WTC11 (cell line): ENCODE measurements at regions not wholly inside any gene's neighbourhood (a gene's known extent, or its start where the extent isn't known, plus 50 kb on each side); places are given as distances from the start of the nearest gene placed in this dataset.
"Not testable (repeated sequence)": the region's sequence is repeated elsewhere in the genome, so short reads cannot be mapped to it uniquely, and the experiment has no call there.

ENCODE experiments used
- ATAC-seq: fragments of 200-7000 bp; cut with Tn5 transposase; 2 replicates; pipeline ENCODE4 v1.10.0; 2021; ENCODE audit warnings: mild to moderate bottlenecking, moderate library complexity
- CTCF ChIA-PET: fragments of 300-600 bp; sonication (Branson Sonifier 250); formaldehyde crosslinking; loops from one replicate; lab custom pipeline; 2021; ENCODE audit warnings: antibody characterized with exemption; lab: Charles Lee
- POLR2A ChIA-PET: fragments of 350-600 bp; sonication (Branson Sonifier 250); formaldehyde crosslinking; loops from one replicate; lab custom pipeline; 2021; ENCODE audit warnings: antibody characterized with exemption; lab: Charles Lee
- DNase-seq: peaks from one replicate; pipeline ENCODE4 v3.0.0; 2021; ENCODE audit warnings: low spot score
- H3K27ac Mint-ChIP-seq: 2 replicates; pipeline ENCODE4 v1.8.0; 2021; ENCODE audit warnings: mixed read lengths
- H3K27me3 Mint-ChIP-seq: 2 replicates; pipeline ENCODE4 v1.8.0; 2021; ENCODE audit warnings: low read depth, mild to moderate bottlenecking, moderate library complexity, mixed read lengths
- H3K36me3 Mint-ChIP-seq: 2 replicates; pipeline ENCODE4 v1.8.0; 2021; ENCODE audit warnings: mixed read lengths
- H3K4me1 Mint-ChIP-seq: 2 replicates; pipeline ENCODE4 v1.8.0; 2022; ENCODE audit warnings: mixed read lengths
- H3K4me3 Mint-ChIP-seq: 2 replicates; pipeline ENCODE4 v1.8.0; 2021; ENCODE audit warnings: mild to moderate bottlenecking, moderate library complexity, mixed read lengths
- H3K9me3 Mint-ChIP-seq: 2 replicates; pipeline ENCODE4 v1.8.0; 2021; ENCODE audit warnings: mixed read lengths
- ARID4B ChIP-seq: sonication (generic); formaldehyde crosslinking; IDR thresholded peaks from 2 replicates; pipeline ENCODE4 v1.8.0; 2023; ENCODE audit warnings: missing genetic modification reagents, mild to moderate bottlenecking, borderline replicate concordance
- ATF1 ChIP-seq: sonication (generic); formaldehyde crosslinking; IDR thresholded peaks from 2 replicates; pipeline ENCODE4 v1.8.1; 2023; ENCODE audit warnings: mild to moderate bottlenecking, moderate library complexity, missing genetic modification reagents
- ATF3 ChIP-seq: sonication (generic); formaldehyde crosslinking; conservative IDR thresholded peaks from 2 replicates; pipeline ENCODE4 v1.8.1; 2022; ENCODE audit warnings: mild to moderate bottlenecking, missing genetic modification reagents
- ERG ChIP-seq: fragments of 250-450 bp; sonication (Bioruptor Pico); IDR thresholded peaks from 2 replicates; pipeline ENCODE4 v1.8.0; 2021; ENCODE audit warnings: mild to moderate bottlenecking
- FOXJ3 ChIP-seq: sonication (generic); formaldehyde crosslinking; IDR thresholded peaks from 2 replicates; pipeline ENCODE4 v1.9.0; 2021; ENCODE audit warnings: missing genetic modification reagents, mild to moderate bottlenecking, borderline replicate concordance
- USF1 ChIP-seq: sonication (generic); formaldehyde crosslinking; IDR thresholded peaks from 2 replicates; pipeline ENCODE4 v1.8.0; 2022; ENCODE audit warnings: mild to moderate bottlenecking, missing genetic modification reagents
- USF2 ChIP-seq: sonication (generic); formaldehyde crosslinking; IDR thresholded peaks from 2 replicates; pipeline ENCODE4 v1.8.1; 2023; ENCODE audit warnings: mild to moderate bottlenecking, missing genetic modification reagents, moderate library complexity
- ZNF121 ChIP-seq: sonication (generic); formaldehyde crosslinking; IDR thresholded peaks from 2 replicates; pipeline ENCODE4 v1.8.0; 2023; ENCODE audit warnings: missing genetic modification reagents
- ZNF219 ChIP-seq: sonication (generic); formaldehyde crosslinking; IDR thresholded peaks from 2 replicates; pipeline ENCODE4 v1.8.0; 2023; ENCODE audit warnings: missing genetic modification reagents, mild to moderate bottlenecking, borderline replicate concordance
- ZNF425 ChIP-seq: fragments of 250-450 bp; sonication (Bioruptor Pico); conservative IDR thresholded peaks from 2 replicates; pipeline ENCODE4 v1.9.0; 2021; ENCODE audit warnings: mild to moderate bottlenecking
- ZSCAN18 ChIP-seq: fragments of 250-450 bp; sonication (Bioruptor Pico); IDR thresholded peaks from 2 replicates; pipeline ENCODE4 v2.1.2; 2022; ENCODE audit warnings: mild to moderate bottlenecking, moderate library complexity

GRCh38 chr5:60473654-60474053, 226.3 kb downstream of the DEPDC1B start (continued):
- TF ChIP-seq ZNF425 (CRISPR knock-in tag): no peak

- H3K27ac Mint-ChIP-seq: not testable (repeated sequence)
These were observed 226.9 kb downstream of the DEPDC1B start for GRCh38 chr5:60473027-60473426.

GRCh38 chr5:60470881-60471280, 229.1 kb downstream of the DEPDC1B start:
- ATAC-seq (no peak), DNase-seq (no peak)
- Mint-ChIP-seq H3K4me3 (no peak overlapping the region), H3K27me3 (no peaks in the 10 kb centered on the region), H3K27ac (no peak overlapping the region), H3K4me1 (0 out of 2 replicates have a peak, but pooled peaks cover 4% of the 10 kb centered on the region), H3K9me3 (peaks cover 13% of the 10 kb centered on the region), H3K36me3 (no peaks in the 10 kb centered on the region)
- ChIA-PET CTCF (no interaction called here), POLR2A (no interaction called here)
- TF ChIP-seq ZNF121 (CRISPR knock-in tag) (no peak), ZSCAN18 (CRISPR knock-in tag) (no peak), ERG (CRISPR knock-in tag) (no peak), FOXJ3 (CRISPR knock-in tag) (no peak), USF2 (CRISPR knock-in tag) (no peak), ZNF219 (CRISPR knock-in tag) (no peak), ATF3 (no peak), USF1 (no peak), ATF1 (CRISPR knock-in tag) (no peak), ARID4B (no peak)

More at GRCh38 chr5:60473027-60473426, 226.9 kb downstream of the DEPDC1B start:
- H3K4me1 Mint-ChIP-seq, H3K36me3 Mint-ChIP-seq, POLR2A ChIA-PET, ATAC-seq, CTCF ChIA-PET, H3K27me3 Mint-ChIP-seq, DNase-seq, H3K4me3 Mint-ChIP-seq: not testable (repeated sequence)
- peaks cover 25% of the 10 kb centered on the region for H3K9me3 Mint-ChIP-seq
